OCI-LY7 (cell line): ENCODE measurements at regions not wholly inside any gene's neighbourhood (a gene's known extent, or its start where the extent isn't known, plus 50 kb on each side); places are given as distances from the start of the nearest gene placed in this dataset.

ENCODE experiments used
- BruUV-seq: library from RNA; stranded (reverse); fragments of 400-500 nt; replicated peaks from 2 replicates; lab custom pipeline; 2021; lab: Mats Ljungman, UMichigan
- CTCF ChIA-PET: fragments of 300-600 bp; sonication (Branson Sonifier 250); formaldehyde crosslinking; loops from one replicate; lab custom pipeline; 2022; ENCODE audit warnings: antibody characterized with exemption; ENCODE audit not compliant: unreplicated experiment; lab: Charles Lee
- POLR2A ChIA-PET: fragments of 300-600 bp; sonication (Branson Sonifier 250); formaldehyde crosslinking; loops from one replicate; lab custom pipeline; 2022; ENCODE audit warnings: antibody characterized with exemption; lab: Charles Lee
- DNase-seq: peaks from one replicate; pipeline ENCODE4 v3.0.0-alpha.2; 2015; ENCODE audit warnings: low spot score
- H2AFZ ChIP-seq: fragments of 200-600 bp; sonication (generic), shearing (Covaris generic); 2 replicates; pipeline ENCODE4 v1.6.1; 2014; ENCODE audit warnings: mild to moderate bottlenecking, antibody characterized with exemption, low read length, moderate library complexity
- H3K27ac ChIP-seq: fragments of 200-600 bp; sonication (generic); 2 replicates; pipeline ENCODE4 v1.5.1; 2014; ENCODE audit warnings: mixed run types, low read depth, mild to moderate bottlenecking, moderate library complexity, low read length, inconsistent platforms; ENCODE audit not compliant: poor library complexity, severe bottlenecking
- H3K36me3 ChIP-seq: fragments of 200-600 bp; sonication (generic); 2 replicates; pipeline ENCODE4 v1.6.1; 2014; ENCODE audit warnings: mild to moderate bottlenecking, antibody characterized with exemption, low read length, moderate library complexity, mixed read lengths; ENCODE audit not compliant: insufficient read depth
- H3K4me1 ChIP-seq: fragments of 200-600 bp; sonication (generic); 2 replicates; pipeline ENCODE4 v1.5.1; 2014; ENCODE audit warnings: mild to moderate bottlenecking, low read length; ENCODE audit not compliant: insufficient read depth, poor library complexity, severe bottlenecking
- H3K4me2 ChIP-seq: fragments of 200-600 bp; sonication (generic); 2 replicates; pipeline ENCODE4 v1.6.1; 2014; ENCODE audit warnings: mild to moderate bottlenecking, low read length
- H3K4me3 ChIP-seq: fragments of 200-600 bp; sonication (generic); 2 replicates; pipeline ENCODE4 v1.5.1; 2014; ENCODE audit warnings: mild to moderate bottlenecking, low read depth, low read length; ENCODE audit not compliant: poor library complexity, severe bottlenecking
- H3K79me2 ChIP-seq: fragments of 200-600 bp; sonication (generic); 2 replicates; pipeline ENCODE4 v1.6.1; 2016; ENCODE audit warnings: low read depth, mild to moderate bottlenecking, low read length, moderate library complexity, mixed read lengths; ENCODE audit not compliant: insufficient read depth
- H3K9me2 ChIP-seq: fragments of 200-600 bp; sonication (generic); 2 replicates; pipeline ENCODE4 v1.6.1; 2016; ENCODE audit warnings: mild to moderate bottlenecking, low read length, mixed read lengths; ENCODE audit not compliant: insufficient read depth
- H3K9me3 ChIP-seq: fragments of 200-600 bp; sonication (generic); 2 replicates; pipeline ENCODE4 v1.6.1; 2014; ENCODE audit warnings: mild to moderate bottlenecking, mixed run types, low read length, mixed read lengths
- H4K20me1 ChIP-seq: fragments of 200-600 bp; sonication (generic); 2 replicates; pipeline ENCODE4 v1.6.1; 2014; ENCODE audit warnings: mild to moderate bottlenecking, antibody characterized with exemption, low read length, moderate library complexity, mixed read lengths; ENCODE audit not compliant: insufficient read depth
- EZH2phosphoT487 ChIP-seq: fragments of 200-600 bp; sonication (generic); IDR thresholded peaks from 2 replicates; pipeline ENCODE4 v1.6.1; 2018; ENCODE audit warnings: low read depth, borderline replicate concordance, mild to moderate bottlenecking, mixed run types, antibody characterized with exemption, low read length, moderate library complexity, mixed read lengths
- intact Hi-C: fragments of 100-400 bp; cut with micrococcal nuclease; formaldehyde crosslinking; loops from one replicate; pipeline ENCODE4 v1.10.0; 2022; ENCODE audit not compliant: unreplicated experiment
- TF ChIP-seq, protein P1 (sequence below): fragments of 200-600 bp; sonication (generic); conservative IDR thresholded peaks from 2 replicates; pipeline ENCODE4 v1.5.1; 2014; ENCODE audit warnings: mild to moderate bottlenecking, antibody characterized with exemption, low read length, moderate library complexity, mixed read lengths

DNA sequence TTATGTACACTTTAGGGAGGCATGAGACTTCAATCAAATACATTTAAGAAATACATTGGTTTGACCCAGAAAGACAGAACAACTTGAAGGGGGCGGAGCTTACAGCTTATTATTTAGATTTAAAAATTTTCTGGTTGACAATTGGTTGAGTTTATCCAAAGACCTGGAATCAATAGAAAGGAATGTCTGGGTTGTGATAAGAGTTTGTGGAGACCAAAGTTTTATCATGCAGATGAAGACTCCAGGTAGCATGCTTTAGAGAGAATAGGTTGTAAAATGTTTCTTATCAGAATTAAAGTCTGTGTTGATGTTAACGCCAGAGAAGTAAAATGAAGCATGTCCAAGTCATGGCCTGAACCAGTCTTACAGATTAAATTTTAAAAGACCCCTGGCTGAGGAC, 757.8 kb upstream of the ADGRB3 start:
- POLR2A ChIA-PET: interaction anchor here (1.0 kb wide), 2 partner anchors 20 to 23 kb away, joined by 3 to 4 read pairs; no protein-coding TSS in a partner anchor
- Histone ChIP-seq H3K4me2 (no peak overlapping the region), H3K27ac (no peak overlapping the region), H2AFZ (no peak overlapping the region), H3K4me1 (no peaks in the 10 kb centered on the region), H3K36me3 (no peaks in the 10 kb centered on the region), H3K79me2 (no peaks in the 10 kb centered on the region), H3K9me2 (no peaks in the 10 kb centered on the region), H3K9me3 (no peaks in the 10 kb centered on the region), H3K4me3 (no peak overlapping the region), H4K20me1 (no peaks in the 10 kb centered on the region)
- DNase-seq: no peak
- intact Hi-C loops: no loop called here
- BruUV-seq: no TSS peak
- CTCF ChIA-PET: no interaction called here
- no peak for TF ChIP-seq EZH2phosphoT487
- TF ChIP-seq, protein P1, sequence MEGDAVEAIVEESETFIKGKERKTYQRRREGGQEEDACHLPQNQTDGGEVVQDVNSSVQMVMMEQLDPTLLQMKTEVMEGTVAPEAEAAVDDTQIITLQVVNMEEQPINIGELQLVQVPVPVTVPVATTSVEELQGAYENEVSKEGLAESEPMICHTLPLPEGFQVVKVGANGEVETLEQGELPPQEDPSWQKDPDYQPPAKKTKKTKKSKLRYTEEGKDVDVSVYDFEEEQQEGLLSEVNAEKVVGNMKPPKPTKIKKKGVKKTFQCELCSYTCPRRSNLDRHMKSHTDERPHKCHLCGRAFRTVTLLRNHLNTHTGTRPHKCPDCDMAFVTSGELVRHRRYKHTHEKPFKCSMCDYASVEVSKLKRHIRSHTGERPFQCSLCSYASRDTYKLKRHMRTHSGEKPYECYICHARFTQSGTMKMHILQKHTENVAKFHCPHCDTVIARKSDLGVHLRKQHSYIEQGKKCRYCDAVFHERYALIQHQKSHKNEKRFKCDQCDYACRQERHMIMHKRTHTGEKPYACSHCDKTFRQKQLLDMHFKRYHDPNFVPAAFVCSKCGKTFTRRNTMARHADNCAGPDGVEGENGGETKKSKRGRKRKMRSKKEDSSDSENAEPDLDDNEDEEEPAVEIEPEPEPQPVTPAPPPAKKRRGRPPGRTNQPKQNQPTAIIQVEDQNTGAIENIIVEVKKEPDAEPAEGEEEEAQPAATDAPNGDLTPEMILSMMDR: no peak

DNA sequence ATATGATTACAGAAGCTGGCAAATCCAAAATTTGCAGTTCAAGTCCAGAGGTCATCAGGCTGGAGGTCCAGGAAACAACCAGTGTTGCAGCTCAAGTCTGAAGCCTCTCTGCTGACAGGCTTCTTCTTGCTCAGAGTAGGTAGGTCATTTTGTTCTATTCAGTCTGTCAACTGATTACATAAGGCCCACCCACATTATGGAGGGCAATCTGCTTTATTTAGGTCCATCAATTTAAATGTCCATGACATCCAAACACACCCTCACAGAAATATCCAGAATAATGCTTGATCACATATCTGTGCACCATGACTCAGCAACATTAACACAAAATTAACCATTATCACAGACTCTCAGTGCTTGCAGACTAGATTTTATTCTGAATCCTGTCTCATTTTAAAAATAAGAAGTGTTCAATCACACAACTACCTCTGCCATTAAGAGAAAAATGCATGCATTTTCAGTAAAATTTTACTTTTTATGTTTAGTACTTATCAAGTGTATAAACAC, 759.2 kb upstream of the ADGRB3 start:
- Histone ChIP-seq H3K27ac (no peak overlapping the region), H2AFZ (no peak overlapping the region), H3K9me3 (no peaks in the 10 kb centered on the region), H3K9me2 (no peaks in the 10 kb centered on the region), H3K4me2 (no peak overlapping the region), H3K4me1 (no peaks in the 10 kb centered on the region), H3K4me3 (no peak overlapping the region), H4K20me1 (no peaks in the 10 kb centered on the region), H3K79me2 (no peaks in the 10 kb centered on the region), H3K36me3 (no peaks in the 10 kb centered on the region)
- intact Hi-C loops: no loop called here
- POLR2A ChIA-PET: no interaction called here
- no peak for DNase-seq
- CTCF ChIA-PET: no interaction called here
- BruUV-seq: no TSS peak
- TF ChIP-seq, protein P1: no peak
- TF ChIP-seq EZH2phosphoT487: no peak

- no TSS peak for BruUV-seq
- ChIA-PET POLR2A (no interaction called here), CTCF (no interaction called here)
- Histone ChIP-seq H3K79me2 (no peaks in the 10 kb centered on the region), H3K9me3 (no peaks in the 10 kb centered on the region), H3K4me3 (no peak overlapping the region), H3K9me2 (no peaks in the 10 kb centered on the region), H3K36me3 (no peaks in the 10 kb centered on the region), H4K20me1 (no peaks in the 10 kb centered on the region), H3K4me2 (no peak overlapping the region), H3K27ac (no peak overlapping the region), H3K4me1 (no peaks in the 10 kb centered on the region), H2AFZ (no peak overlapping the region)
- DNase-seq: no peak
- TF ChIP-seq, protein P1: no peak
- TF ChIP-seq EZH2phosphoT487: no peak
- intact Hi-C loops: no loop called here
Observed at GRCh38 chr6:67870321-67870720, 764.8 kb upstream of the ADGRB3 start.
